HepG2 (cell line): ENCODE measurements at regions not wholly inside any gene's neighbourhood (a gene's known extent, or its start where the extent isn't known, plus 50 kb on each side); places are given as distances from the start of the nearest gene placed in this dataset.

Source experiments
- ZBTB26 ChIP-seq: IDR thresholded peaks from 2 replicates; pipeline ENCODE4 v1.6.1; 2016; ENCODE audit warnings: missing compliant biosample characterization, missing genetic modification reagents, borderline replicate concordance
- ZNF574 ChIP-seq: sonication (generic); formaldehyde crosslinking; IDR thresholded peaks from 2 replicates; pipeline ENCODE4 v1.4.0; 2020; ENCODE audit warnings: missing genetic modification reagents

- TF ChIP-seq ZNF574: no peak
- TF ChIP-seq ZBTB26 (CRISPR knock-in tag): no peak
Observed at GRCh38 chr3:146803745-146804144, 198.6 kb upstream of the PLSCR5 start.
